ENCODE measurements at regions not wholly inside any gene's neighbourhood (a gene's known extent, or its start where the extent isn't known, plus 50 kb on each side); places are given as distances from the start of the nearest gene placed in this dataset.
A peak's percentile ranks its signal among the peaks of the same experiment; 100 is the strongest.

DNA sequence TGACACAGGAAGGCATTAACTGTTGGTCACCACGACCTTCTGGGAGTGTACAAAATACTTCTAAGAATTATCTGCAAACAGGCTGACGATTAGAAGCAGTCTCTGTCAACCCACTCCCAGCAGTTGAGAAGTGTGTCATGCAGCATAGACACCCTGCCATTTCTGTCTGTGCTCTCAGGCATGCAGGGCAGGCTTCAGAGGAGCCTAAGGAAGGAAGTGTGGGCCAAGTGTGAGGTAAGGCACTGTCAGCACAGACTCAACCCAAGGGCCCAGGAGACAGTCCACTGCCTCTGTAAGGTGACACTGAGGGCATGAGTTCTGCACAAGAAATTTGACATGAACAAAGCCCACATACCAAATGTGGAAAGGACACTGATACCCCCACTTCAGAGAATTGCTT is 109.0 kb upstream of the VIPR2 start:
- no peak for DNase-seq

GRCh38 chr7:159250471-159250870 is 105.8 kb upstream of the VIPR2 start:
- DNase-seq = no peak

GRCh38 chr7:159249671-159250070 is 105.0 kb upstream of the VIPR2 start:
- no peak for DNase-seq

DNA sequence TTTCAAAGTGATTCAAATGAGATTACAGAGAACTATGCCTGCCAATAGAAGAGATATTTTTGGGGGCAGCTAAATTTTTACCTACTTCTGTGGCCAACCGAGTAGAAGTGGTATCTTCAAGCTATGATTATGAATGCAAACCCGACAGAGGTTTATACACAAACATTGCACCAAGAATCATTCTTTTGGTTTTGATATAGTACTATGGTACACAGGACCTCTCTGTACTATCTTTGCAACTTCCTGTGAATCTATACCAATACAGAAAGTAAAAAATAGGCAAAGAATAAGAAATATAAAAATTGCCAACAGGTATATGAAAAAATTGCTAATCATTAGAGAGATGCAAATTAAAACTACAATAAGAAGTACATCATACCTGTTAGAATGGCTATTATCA is 103.2 kb upstream of the VIPR2 start:
- no peak for DNase-seq

GRCh38 chr7:159246702-159247480 is 102.2 kb upstream of the VIPR2 start:
- DNase-seq = no peak

DNA sequence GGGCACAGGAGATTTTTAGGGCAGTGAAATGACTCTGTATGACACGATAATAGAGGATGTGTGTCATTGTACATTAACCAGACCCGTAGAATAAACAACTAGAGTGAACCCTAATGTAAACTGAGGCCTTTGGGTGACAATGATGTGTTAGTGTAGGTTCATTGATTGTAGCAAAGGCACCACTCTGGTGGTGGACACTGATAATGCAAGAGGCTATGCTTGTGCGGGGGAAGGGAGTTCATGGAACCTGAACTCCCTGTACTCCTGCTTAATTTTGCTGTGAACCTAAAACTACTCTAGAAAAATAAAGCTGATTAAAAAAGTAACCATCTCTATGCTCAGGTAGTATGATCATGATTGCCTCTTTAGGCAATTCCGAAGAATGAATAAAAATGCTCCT is 96.3 kb upstream of the VIPR2 start:
- no peak for DNase-seq

- no peak for DNase-seq
These were observed 94.4 kb upstream of the VIPR2 start for GRCh38 chr7:159239028-159239427.

DNA sequence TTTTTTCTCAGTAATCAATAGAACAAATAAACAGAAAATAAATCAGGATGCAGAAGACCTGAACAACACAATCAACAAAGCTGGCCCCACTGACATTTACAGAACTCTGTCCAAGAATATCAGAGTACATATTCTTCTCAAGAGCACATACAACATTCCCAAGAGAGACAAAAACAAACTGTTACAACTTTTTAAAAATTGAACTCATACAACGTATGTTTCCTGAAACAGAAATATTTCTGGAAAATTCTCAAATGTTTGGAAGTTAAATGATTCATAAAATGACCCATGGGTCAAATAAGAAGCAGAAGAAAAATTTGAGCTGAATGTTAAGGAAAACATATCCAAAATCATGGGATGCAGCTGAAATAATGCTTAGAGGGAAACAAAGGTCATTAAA is 93.9 kb upstream of the VIPR2 start:
- no peak for DNase-seq

DNA sequence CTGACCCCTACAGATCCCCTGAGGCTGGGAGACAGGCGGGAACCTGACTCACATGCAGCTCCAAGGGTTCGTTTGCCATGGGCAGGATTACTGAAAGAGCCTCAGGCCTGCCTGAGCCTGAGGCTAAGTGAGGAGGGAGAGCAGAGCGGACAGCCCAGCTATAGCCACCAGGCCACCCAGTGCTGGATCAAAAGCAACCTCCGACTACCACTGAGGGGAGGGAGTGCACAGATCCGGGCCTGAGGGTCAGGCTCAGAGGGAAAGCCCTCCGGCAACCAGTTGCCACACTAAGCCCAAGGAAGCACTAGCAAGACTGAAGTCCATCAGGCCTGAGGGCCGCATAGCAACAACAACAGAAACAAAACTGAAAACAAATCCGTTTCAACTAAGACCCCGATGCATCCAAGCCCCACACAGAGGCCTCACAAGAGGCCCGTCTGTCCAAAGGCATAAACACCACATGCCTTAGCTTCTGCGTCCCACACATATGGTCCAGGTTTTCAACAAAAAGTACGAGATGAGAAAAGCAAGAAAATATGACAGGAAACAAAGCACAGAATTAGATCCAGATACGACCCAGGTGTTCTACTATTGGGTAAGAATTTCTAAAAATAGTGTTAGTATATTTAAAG is 92.5 kb upstream of the VIPR2 start:
- DNase-seq = no peak

GRCh38 chr7:159231017-159231416 is 86.3 kb upstream of the VIPR2 start:
- no peak for DNase-seq

DNA sequence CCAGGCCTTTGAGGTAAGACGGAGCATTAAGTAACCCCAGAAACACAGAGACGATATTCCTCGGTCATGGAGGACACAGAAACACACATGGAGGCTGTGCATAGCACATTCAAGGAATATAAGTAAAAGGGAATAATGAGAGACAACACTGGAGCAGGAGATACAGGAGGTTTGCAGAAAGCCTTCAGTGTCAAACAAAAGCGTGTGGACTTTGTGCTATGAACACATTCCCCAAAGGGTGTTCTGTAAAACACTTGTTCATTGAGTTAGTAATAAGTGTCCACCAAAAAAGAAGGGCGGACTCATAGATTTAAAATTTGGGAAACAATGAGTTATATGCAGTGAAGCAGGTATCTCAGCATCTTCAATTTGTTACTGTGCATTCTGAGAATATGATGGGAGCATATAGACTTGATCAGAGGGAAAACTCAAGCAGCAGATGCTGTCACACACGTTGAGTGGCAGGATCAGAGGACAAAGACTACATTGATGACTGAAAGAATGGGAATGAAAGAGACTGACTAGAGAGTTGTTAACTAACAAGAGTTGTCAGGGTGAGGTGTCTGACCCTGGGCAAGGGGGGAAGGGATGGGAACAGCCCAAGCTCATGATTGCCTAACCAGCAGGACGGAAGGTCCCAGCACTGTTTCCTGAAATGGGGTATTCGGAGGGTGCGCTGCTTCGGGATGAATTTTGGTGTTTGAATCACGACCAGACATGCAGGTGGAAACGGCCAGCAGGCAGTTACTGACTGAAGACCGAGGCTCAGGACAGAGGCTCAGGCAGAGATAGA is 85.2 kb upstream of the VIPR2 start:
- no peak for DNase-seq

DNA sequence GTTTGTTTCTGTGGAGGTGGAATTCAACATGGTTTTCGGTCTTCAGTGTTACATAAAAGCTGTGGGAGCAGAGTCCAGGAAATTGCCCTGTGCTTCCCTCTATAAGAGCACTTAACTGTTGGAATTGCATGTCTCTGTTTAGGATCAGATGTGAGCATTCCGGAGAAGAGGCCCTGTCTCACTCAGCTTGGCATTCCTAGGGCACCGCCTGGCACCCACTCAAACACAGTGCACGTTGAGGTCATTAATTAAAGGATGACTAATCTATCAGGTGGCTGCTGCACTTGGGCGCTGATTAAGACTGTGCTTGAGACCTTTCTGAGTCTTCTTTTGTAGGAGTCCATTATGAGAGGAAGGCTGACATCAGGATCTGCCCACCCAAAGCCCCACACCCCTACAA is 82.8 kb upstream of the VIPR2 start:
- DNase-seq = no peak

DNA sequence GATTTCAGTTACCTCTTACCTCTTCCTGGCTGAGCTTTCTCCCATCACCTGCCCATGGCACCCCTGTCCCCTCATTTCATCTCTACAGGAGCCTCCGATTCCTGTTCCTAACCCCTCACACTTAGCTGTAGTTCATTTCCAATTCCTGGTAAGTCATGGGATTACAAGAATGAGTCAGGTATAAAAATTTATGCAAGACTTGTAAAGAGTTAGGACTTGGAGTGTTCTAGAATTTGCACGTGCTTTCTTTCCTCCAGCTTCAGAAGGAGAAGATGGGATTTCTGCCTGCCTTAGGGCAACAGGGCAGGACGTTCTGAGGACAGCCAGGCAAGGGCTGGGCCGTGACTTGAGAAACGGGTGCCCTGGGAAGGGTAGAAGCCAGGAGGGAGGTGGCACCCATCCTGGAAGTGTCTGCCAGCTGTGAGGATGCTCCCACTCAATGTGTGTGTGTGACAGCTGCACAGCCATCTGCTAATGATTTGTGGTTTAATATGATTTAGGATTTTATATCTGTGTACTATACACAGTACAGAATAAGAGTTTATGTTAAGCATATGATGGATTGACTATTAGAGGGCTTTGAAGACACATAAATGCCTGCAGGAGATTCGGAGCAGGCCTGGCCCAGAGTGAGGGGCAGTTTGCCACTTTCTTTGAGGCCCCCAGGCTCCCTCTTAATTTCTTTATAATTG is 81.5 kb upstream of the VIPR2 start:
- no peak for DNase-seq

GRCh38 chr7:159218607-159219006 is 73.9 kb upstream of the VIPR2 start:
- DNase-seq = no peak

DNA sequence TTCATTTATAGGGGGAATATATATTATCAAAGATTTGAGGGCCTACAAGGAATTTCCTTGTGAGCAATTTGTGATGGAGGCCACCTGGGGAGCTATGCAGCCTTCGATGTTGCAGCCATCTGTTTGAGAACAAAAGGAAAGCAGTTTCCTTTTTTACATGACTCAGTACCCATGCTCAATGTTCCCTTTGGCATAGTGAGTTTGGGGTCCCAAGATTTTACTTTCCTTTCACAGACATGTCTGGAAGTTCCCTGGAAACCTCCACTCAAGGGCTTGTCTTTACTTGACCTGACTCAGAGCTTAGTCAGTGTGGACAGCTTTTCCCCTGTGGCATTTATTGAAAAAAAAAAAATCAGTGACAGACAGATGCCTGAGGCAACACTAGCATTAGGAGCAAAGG is 73.5 kb upstream of the VIPR2 start:
- DNase-seq = peak; percentile 29

GRCh38 chr7:159215076-159215475 is 70.4 kb upstream of the VIPR2 start:
- DNase-seq = no peak

DNA sequence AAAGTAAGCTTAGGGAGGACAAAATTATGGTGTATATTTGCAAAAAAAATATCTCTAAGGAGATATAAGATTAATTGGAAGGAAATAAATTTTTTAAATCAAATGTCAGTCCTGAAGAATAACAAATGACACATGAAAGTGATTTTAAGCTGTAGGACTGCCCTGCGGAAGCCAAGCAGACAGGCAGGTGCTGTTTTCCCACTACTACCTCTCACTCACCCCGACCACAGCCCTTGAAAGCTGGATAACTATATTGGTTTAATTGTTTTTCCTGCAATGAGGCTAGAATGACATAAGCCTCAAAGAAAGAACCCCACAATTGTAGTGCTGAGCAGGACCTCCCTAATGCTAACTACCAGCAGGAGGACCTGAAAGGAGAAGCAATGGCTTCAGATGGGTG is 68.6 kb upstream of the VIPR2 start:
- DNase-seq = no peak

- no peak for DNase-seq
These were observed 67.6 kb upstream of the VIPR2 start for GRCh38 chr7:159212226-159212625.

DNA sequence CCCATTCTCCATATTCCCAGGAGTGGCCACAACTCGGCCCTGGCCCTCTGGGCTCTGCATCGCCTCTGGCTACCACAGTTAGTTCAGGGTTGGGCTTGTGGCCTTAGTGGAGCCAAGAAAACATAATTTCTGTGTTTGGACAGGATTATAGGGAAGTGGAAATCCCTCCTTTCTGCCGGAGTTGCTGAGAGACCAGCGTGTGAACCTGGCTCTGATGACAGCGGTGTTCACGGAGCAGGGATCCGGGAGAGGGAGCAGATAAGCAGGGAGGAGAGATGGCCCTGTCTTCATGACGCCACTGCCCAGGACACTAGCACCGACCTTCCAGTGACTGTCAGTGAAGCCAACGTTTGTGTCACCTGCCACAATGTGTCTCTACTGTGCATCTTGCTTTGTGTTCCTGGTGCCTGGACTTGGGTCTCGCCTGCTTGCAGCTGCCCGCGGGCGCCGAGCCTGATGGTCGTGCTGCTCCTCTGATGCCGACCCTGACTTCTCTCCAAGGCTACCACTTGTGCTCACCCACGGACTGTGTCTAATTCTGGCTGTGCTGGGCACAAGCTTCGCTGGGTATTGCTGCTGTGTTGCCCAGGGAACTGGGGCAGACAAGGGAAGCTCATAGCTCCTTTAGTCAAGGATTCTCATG is 67.0 kb upstream of the VIPR2 start:
- DNase-seq = no peak

- DNase-seq = no peak
These were observed 66.0 kb upstream of the VIPR2 start for GRCh38 chr7:159210581-159211235.

- no peak for DNase-seq
These were observed 64.8 kb upstream of the VIPR2 start for GRCh38 chr7:159209429-159209828.

DNA sequence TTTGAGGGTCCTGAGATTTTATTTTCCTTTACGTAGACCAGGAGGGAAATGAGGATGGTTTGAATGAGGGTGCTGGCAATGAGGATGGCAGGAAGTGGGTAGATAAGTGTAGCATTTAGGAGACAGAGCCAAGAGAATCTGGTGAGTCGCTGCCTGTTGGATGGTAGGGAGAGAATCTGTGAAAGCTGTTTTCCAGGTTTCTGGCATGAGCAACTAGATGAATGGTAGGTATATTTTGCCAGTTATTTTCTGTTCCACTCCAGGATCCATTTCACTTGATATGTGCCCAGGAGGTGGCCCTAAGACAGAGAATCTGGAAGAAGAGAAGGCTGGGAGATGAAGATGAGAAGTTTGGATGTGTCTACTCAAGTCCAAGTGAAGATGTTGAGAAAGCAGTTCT is 63.3 kb upstream of the VIPR2 start:
- no peak for DNase-seq

All from NCI-H2171 (cell line).